Activated T-helper 1 cell treated with anti-CD3 and anti-CD28 coated beads, Interleukin-2, amount 50 U/mL, for 16 hours (primary cell): ENCODE measurements at regions not wholly inside any gene's neighbourhood (a gene's known extent, or its start where the extent isn't known, plus 50 kb on each side); places are given as distances from the start of the nearest gene placed in this dataset.
A peak's percentile ranks its signal among the peaks of the same experiment; 100 is the strongest.
"Not testable (repeated sequence)": the region's sequence is repeated elsewhere in the genome, so short reads cannot be mapped to it uniquely, and the experiment has no call there.

Source experiments
- DNase-seq, 2 donors: peaks; one replicate each; pipeline ENCODE4 v3.0.0-alpha.2; 2020; ENCODE audit warnings: low read depth in 1 of 2, low spot score in 1 of 2

DNA sequence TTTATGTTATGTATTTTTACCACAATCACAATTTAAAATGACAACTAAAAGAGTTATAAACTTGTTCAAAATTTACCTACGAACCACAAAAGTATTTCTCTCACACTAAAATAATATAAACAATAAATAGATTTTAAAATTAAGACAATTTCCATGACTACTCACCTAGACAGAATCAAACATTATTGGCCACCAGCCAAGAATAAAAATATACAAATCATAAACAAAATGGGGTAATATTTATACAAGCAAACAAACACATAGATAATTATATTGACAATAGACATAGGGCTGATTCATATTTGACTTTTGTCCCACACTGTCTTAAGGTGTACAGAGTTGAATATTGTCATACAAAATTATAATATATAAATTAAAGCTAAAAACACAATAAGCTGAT, 119.6 kb upstream of the ZNF92 start:
- DNase-seq, result no peak

DNA sequence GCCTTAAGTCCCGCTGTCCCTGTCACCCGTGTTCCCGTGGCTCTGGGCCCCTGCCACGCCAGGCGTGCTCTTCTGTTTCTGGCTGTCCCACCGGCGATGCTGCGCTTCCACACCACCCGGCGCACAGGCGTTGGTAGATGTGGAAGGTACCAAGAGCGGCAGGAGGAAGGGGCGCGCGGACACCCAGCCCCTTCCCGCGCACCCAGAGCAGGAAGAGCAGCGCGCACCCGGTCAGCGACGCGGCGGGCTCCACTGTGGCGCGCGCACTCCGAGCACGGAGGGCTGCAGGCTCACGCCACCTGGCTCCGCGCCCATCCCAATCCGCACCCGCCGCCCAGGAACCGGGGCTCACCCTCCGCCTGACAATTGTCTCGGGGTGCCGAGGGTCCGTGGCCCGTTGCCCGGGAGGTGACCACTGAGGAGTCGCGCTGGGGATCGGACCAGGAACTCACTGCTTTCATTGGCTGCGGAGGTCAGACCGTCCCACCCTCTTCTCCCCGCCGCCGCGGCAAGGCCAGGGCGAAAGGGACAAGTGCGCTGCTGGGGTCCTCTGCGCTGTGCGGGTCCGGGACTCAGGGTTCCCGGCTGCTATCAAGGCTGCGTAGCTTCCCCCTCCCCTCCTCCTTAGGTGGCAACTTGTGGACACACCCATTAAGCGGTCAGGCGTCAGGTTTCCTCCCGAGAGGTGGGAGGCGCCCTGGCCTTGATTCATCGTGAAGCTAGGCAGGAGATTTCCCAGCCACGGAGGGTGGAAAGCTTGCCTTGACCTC, 121.6 kb upstream of the ZNF92 start:
- DNase-seq, result no peak

DNA sequence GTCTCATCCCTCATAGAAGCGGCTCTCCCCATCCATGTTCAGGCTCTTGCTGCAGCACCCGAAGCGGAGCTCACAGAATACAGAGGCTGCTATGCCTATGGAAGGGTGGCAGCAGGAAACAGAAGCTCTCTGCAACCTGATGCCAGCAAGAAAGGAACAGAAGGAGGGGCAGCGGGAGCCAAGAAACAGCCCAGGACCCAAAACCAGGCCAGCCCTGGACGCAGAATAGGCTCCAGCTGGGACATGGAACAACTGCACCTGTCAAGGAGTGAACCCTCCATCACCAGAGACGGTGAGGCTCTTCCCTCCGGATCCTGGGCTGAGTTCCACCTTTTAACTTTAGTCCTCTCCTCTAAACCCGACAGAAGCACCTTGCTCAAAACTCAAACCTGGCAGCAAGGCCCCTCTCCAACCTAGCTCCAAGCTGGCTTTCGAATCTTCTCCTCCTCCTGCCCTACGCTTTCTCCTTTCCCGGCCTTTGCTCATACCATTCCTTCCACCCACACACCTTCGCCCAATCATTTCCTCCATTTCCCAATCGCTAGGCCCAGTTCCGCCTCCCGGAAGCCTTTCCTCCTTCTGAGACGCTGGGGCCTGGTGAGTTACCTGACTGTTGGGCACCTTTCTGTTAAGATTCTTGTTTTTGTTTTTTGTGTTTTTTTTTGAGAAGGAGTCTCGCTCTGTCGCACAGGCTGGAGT, 122.8 kb upstream of the ZNF92 start:
- no peak for DNase-seq

DNA sequence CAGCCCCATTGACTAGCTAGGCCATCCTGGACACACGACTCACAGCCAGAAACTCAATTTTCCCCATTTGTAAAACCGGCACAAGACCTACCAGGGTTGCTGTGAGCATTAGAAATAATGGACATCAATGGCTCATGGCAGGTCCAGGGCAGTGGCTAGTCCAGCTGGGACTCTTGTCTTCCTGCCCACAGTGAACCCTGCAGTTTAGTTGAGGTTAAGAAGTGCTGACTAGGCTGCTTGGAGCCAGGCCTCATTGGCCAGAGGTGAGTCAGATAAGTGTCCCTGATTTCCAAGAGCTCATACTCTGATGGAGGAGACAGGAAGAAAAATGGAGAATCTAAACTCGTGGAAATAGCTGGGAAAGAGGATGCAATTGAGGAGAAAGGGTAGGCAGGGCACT, 123.4 kb upstream of the ZNF92 start:
- DNase-seq, result no peak

DNA sequence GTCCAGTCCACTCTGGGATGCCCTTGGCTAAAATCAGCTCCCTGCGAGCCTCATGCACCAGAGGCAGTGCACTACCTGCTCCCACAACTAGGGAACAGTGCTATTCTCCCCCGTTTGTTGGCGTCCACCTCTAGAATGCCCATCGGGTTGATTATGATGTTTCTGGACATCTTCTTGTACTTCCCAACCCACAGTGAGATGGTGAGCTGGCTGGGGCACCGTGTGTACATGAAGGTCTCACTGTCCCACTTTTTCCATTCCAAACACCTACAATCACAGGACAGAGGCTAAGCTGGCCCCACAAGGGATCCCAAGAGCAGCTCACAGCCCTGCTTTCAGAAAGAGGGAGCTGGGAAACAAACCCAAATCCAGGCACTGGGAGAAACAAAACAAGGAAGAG, 126.2 kb upstream of the ZNF92 start:
- DNase-seq, result no peak

DNA sequence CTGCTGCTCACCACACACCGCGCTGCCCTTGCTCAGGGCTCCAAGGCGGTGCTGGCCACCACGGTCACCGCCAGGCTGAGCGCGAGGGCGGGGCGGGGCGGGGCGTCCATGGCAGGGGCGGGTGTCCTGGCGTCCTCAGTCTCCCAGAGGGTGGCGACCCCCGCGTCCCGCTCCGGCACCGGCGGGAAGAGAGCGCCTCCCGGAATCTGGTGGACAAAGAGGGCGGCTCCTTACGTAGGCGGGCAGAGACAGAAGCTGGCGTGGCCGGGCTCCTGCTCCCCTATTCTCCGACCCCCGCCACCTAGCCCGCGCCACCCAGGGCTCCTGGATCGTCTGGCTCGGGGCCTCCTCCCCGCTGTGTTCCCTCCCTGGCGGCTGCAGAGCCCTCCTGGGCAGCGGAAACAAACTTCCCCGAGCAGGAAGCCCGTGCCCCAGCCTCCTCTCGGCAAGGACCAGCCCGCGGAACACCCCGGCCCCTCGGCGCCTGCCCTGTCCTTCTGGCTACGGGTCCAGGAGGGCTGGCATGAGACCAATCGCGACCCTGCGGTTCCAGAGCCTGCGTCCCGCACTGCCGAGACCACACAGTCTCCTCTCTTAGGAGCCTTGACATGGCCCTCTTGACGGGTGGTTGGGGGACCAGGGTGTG, 133.8 kb upstream of the ZNF92 start:
- no peak for DNase-seq

DNA sequence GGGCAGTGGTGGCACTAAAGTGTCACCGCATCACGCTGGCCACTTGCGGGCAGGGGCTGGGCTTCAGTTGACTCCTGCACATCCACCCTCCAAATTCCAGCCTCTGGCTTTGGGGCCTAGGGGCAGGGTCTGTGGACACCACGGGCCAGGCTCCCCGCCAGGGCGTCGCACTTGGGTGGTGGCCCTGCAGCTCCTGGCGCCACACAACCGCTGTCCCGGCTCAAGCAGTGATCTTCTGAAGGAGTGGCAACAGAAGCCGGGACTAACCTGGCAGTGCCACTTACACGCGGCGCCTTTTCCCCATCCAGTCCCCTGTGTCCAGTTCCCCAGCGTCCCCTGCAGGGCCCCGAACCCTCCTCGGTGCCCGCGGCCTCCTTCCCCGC, 134.3 kb upstream of the ZNF92 start:
- no peak for DNase-seq

DNA sequence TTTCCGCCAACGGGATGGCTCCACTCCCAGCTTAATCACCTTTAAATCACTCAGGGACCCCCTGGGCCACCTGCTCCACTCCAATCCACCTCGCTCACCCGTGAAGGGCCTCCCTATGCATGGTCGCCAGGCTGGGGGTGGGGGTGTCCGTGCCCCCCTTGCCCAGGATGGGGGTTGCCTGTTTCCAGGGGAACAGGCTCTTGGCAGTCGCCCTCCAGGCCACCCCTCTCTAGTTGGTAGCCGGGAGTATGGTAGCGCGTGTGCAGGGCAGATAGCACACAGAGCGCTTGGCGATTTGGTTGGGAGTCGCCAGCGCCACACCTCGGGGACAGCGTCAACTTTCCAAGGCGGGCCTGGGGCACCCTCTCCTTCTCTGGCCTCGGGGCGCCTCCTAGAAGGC, 134.9 kb upstream of the ZNF92 start:
- no peak for DNase-seq

DNA sequence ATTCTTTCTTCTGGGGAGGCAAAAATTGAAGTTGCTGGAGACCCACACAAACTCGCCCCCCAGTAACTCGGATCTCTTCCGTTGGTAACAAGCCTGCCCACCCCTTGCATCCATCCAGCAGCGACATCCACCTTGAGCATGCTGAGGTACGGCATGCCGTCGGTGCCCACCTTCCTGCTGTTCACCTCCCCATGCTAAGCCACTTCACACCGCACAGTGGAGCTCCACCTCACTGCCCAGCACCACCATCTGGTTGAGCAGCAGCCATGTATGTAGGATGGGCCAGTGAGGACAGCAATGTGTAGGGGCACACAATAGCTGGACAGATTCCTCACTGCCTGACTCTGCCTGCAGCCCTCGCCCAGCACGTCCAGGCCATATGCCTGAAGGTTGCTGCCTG, 138.1 kb upstream of the ZNF92 start:
- no peak for DNase-seq

DNA sequence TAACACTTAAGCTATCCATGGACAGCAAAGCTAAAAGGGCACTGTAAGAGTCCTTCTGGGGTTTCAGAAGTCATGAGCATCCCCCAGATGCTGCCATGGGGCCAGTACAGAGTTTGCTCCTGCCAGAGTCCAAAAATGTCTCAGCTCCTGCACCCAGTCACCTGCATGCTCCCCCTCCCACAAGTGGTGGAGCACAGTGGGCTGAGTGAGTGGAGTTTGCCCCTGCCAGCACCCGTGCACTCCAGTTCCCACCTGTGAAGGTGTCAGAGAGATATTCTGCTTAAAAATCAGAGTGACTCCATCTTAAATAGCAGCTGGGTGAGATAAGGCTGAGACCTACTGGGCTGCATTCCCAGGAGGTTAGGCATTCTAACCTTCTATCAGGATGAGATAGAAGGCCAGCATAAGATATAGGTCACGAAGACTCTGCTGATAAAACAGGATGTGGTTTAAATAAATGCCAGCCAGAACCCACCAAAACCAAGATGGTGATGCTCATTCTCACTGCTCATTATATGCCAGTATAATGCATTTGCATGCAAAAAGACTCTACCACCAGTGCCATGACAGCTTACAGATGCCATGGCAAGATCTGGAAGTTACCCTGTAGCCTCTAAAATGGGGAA, 140.1 kb upstream of the ZNF92 start:
- DNase-seq, result no peak

DNA sequence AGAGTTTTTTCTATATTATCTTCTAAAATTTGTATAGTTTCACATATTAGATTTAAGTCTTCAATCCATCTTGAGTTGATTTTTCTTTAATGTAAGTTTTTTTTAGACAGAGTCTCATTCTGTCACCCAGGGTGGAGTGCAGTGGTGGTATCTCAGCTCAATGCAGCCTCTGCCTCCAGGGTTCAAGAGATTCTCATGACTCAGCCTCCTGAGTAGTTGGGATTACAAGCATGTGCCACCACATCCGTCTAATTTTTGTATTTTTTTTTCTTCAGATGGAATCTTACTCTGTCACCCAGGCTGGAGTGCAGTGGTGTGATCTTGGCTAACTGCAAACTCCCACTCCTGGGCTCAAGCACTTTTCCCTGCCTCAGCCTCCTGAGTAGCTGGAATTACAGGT, 143.4 kb upstream of the ZNF92 start:
- DNase-seq, result no peak

DNA sequence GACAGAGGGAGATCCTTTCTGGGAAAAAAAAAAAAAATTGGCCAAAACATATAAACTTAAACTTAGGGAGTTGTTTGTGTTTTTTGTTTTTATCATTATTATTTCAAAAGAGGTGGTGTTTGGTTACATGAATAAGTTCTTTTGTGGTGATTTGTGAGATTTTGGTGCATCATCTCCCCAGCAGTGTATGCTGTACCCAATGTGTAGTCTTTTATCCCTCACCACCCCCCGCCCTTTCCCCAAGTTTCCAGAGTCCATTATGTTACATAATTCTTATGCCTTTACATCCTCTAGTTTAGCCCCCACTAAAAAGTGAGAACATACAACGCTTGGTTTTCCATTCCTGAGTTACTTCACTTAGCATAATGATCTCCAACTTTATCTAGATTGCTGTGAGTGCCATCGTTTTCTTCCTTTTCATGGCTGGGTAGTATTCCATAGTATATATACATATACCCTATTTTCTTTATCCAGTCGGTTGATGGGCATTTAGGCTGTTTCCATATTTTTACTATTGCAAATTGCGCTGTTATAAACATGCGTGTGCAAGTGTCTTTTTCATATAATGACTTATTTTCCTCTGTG, 148.1 kb upstream of the ZNF92 start:
- no peak for DNase-seq

DNA sequence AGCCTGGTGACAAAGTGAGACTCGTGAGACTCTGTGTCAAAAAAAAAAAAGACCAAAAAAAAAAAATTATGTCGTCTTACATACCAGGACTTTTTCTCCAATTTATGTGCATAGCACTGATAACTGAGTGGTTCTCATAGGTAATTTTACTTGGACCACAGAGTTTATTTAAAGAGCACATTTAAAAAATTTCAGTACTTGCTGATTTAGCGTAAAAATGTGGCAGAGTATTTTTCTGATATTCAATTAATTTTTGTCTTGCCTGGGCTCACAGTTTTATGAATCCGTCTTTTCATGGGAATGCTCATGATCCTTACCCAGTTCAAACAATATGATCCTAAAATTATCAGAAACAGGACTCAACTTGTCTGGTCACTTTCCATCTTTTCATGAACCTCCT, 151.0 kb upstream of the ZNF92 start:
- no peak for DNase-seq

DNA sequence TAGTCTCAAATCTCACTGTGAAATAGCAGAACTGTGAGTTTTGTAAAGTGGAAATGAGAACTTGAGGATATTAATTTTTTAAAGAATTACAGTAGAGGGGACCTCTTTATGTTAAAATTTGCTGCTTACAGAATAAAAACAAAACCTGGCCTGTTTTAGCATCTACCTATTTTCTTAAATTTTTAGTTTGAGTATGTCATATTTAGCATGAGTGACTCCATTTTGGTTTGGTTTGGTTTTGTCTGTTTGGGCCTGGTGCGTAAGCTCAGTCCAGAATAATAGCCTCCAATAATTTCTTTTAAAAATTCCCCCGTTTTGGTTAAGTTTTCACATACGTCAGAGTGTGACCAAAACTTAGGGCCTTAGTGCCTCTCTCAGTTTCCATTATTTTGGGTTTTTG, 152.0 kb upstream of the ZNF92 start:
- DNase-seq, result no peak

DNA sequence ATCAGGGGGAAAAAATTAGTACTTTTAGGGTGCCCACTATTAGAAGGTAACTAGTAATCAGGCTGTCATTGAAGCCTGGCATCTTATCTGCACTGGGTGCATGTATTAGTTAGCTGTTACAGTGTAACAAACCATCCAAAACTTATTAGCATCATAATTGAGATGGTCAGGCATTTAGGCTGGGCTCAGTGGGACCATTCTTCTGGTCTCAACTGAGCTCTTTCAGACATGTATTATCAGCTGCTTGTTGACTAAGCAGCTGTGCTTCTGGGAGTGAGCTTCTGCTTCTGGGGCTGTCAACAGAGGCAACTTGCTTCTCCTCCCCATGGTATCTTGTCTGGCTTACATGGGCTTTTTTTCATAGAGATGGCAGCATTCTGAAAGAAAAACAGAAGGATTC, 154.0 kb upstream of the ZNF92 start:
- no peak for DNase-seq

DNA sequence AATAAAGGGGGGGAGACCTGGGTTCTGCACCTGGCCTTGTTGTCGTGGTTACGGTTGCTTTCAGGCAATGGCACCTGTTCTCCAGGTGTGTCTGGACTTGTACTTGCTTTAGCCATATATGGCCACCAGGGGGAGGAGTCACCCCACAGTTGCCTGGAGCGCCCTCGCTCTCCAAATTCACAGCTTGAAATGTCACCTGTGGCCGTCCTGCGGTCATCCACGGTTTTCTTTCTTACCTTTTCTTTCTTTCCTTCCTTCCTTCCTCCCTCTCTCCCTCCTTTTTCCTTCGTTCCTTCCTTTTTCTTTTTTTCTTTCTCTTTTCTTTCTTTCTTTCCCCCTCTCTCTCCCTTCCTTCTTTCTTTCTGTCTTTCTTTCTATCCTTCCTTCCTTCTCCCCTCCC, 157.2 kb upstream of the ZNF92 start:
- DNase-seq, result peak in 1 of 2 donors; percentile 23

DNA sequence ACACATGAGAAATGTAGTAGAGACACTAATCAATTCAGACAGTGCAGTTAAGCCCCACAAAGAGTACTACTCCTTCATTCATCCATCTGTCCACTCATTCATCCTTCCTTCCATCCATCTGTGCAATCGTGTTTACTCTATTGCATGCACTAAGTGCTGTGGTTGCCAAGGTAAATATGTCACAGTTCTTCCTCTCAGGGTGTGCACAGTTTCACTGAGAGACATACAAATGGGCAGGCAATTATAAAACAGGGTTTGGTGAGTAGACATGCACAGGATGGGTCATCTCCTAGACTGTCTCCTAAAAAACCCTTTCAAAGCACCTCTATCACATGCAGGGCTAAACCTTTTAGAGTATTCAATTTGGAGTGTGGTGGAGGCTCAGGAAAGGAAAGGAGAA, 160.4 kb upstream of the ZNF92 start:
- DNase-seq, result not testable (repeated sequence)

DNA sequence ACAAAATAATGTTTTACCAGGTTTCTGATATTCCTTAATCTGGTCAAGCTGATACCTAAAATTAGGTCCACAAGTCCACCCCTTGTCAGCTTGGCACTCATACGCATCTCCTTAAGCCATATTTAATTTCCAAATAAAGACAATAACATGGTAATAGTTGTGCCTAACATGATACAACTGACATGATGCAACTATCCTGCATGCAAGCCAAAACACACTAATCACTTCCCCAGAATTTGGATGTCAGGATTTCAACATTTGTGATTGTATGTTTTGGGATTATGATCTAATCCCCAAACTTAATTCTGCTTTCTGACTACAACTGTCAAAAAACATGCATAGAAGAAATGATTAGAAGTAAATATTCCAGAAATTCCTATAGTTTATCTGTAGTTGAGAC, 174.4 kb upstream of the ZNF92 start:
- DNase-seq, result not testable (repeated sequence)

DNA sequence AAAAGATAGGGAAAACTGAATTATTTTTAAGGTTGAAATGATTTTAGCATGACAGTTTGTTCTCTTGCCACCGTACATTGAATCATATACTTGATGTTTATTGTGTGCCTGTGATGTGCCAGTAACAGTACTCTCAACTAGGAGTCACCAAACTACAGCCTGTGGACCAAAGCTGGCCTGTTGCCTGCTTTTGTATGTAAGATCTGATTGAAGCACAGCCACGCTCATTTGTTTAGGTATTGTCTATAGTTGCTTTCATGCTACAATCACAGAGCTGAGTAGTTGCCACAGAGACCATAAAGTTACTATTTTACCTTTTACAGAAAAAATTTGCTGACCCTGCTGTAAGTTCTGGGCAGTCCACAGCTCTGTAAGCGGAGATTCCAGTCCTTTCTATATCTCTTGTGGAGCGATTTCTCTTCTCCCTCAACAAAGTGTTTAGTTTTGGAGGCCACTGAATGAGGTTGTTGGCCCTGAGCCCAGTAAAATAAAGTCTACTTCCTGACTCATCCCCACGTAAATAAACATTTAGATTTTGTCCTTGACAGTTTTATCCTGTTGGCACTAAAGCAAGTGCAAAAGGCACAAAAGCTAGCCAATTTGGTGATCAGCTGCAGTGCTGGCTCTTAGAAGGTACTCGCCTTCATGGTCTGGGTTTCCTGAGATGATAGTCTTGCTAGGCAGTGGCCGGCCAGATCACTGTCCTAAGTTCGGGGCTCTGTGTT, 180.2 kb upstream of the ZNF92 start:
- not testable (repeated sequence) for DNase-seq

DNA sequence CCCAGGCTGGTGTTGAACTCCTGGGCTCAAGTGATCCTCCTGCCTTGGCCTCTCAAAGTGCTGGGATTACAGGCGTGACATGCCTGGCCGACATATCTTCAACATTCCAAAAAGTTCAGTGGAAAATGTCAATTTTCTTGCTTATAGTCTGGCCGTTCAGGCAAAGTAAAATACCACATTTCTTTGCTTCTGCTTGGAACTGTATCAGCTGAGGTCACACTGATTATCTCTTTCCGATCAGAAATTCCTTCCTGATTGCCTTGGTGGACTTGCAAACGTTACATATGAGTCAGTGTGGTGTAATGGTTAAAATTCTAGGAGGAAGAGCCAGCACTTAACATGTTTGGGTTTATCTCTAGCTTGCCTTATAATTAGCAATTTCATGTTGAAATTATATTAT, 170.6 kb upstream of the ERV3-1 start:
- not testable (repeated sequence) for DNase-seq

DNA sequence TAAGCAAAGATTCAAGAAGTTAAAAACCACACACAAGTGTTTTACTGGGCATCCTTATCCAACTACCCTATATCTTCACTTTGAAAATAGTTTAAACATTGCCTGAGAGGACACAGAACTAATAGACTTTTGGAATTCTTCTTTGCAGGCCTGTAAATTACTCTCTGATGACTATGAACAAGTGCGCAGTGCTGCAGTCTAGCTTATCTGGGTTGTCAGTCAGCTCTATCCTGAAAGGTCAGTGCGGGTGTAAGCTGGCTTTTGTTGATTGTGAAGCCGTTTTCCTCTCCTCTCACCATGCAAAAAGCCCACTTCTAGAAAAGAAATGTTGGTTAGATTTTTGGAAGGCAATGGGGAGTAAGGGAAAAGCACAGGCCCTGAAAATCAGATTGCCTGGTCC, 143.6 kb upstream of the ERV3-1 start:
- not testable (repeated sequence) for DNase-seq
